ENCODE measurements at regions not wholly inside any gene's neighbourhood (a gene's known extent, or its start where the extent isn't known, plus 50 kb on each side); places are given as distances from the start of the nearest gene placed in this dataset.

- FAIRE-seq (no peak), ATAC-seq (no peak), DNase-seq (ENCODE audit: low spot score) (no peak)
- H3K4me2 ChIP-seq (ENCODE audit: low read depth, low read length), result no peak overlapping the region
- in situ Hi-C loops (cut with HindIII; ENCODE audit: extremely low pct_ligation_motif_present, low pct_unique_long_range_greater_than_20kb), result no loop called here
- CTCF ChIA-PET (ENCODE audit: low intra/inter-chr PET ratio, low total read pairs), result no interaction called here
- 0% methylated on average over 3 of the region's 3 CpGs for WGBS (ENCODE audit: low lambda C conversion rate)
- no peaks in the 10 kb centered on the region for H3K9me3 ChIP-seq (ENCODE audit: low read length)
- intact Hi-C loops (cut with micrococcal nuclease; ENCODE audit: unreplicated experiment), result no loop called here
- no peaks in the 10 kb centered on the region for H3K36me3 ChIP-seq (replicated peaks in 1 of 2; ENCODE audit: control insufficient read depth in 1 of 2, insufficient read depth in 2 of 2, low read length in 2 of 2)
- no TSS peak for BruUV-seq (replicated peaks)
- no peak overlapping the region for H3K9ac ChIP-seq (ENCODE audit: insufficient read depth, low read depth, low read length)
- TF ChIP-seq ZNF709 (CRISPR knock-in tag; IDR thresholded peaks at IDR 0.05), result no peak
- no peak for TF ChIP-seq DPF2 (CRISPR knock-in tag; IDR thresholded peaks at IDR 0.05; ENCODE audit: borderline replicate concordance, low read depth)
- no peak for TF ChIP-seq ZNF777 (CRISPR knock-in tag; IDR thresholded peaks at IDR 0.05)
- no peak for TF ChIP-seq KLF16 (CRISPR knock-in tag; IDR thresholded peaks at IDR 0.05)
- no peak for TF ChIP-seq ZNF468 (CRISPR knock-in tag; IDR thresholded peaks at IDR 0.05)
- no peak for TF ChIP-seq ZMAT3 (CRISPR knock-in tag; conservative IDR thresholded peaks at IDR 0.05)
- no peak for TF ChIP-seq FOXO1 (CRISPR knock-in tag; IDR thresholded peaks at IDR 0.05)
- TF ChIP-seq HNRNPL (IDR thresholded peaks at IDR 0.05; ENCODE audit: low read depth, low read length), result no peak
- no peak for TF ChIP-seq ZNF281 (CRISPR knock-in tag; IDR thresholded peaks at IDR 0.05; ENCODE audit: borderline replicate concordance)
- no peak for TF ChIP-seq CBFB (CRISPR knock-in tag; IDR thresholded peaks at IDR 0.05)
- TF ChIP-seq NR3C1 (CRISPR knock-in tag; IDR thresholded peaks at IDR 0.05), result no peak
- no peak for TF ChIP-seq TBX2 (CRISPR knock-in tag; IDR thresholded peaks at IDR 0.05; ENCODE audit: borderline replicate concordance)
- no peak for TF ChIP-seq GATAD1 (CRISPR knock-in tag; IDR thresholded peaks at IDR 0.05)
- TF ChIP-seq RARA (CRISPR knock-in tag; IDR thresholded peaks at IDR 0.05), result no peak
- TF ChIP-seq HDAC6 (IDR thresholded peaks at IDR 0.05; ENCODE audit: low read depth, low read length), result no peak
- TF ChIP-seq ZNF567 (CRISPR knock-in tag; IDR thresholded peaks at IDR 0.05; ENCODE audit: borderline replicate concordance), result no peak
- no peak for TF ChIP-seq REPIN1 (CRISPR knock-in tag; IDR thresholded peaks at IDR 0.05; ENCODE audit: borderline replicate concordance, low read depth)
- no peak for TF ChIP-seq ETV5 (CRISPR knock-in tag; IDR thresholded peaks at IDR 0.05; ENCODE audit: borderline replicate concordance)
- TF ChIP-seq ISX (CRISPR knock-in tag; conservative IDR thresholded peaks at IDR 0.05), result no peak
- H2AFZ ChIP-seq (ENCODE audit: low read length), result no peak overlapping the region
- H3K27ac ChIP-seq (ENCODE audit: extremely low read length, insufficient read depth, low read length), result no peak overlapping the region
- no peaks in the 10 kb centered on the region for H3K27me3 ChIP-seq (ENCODE audit: control insufficient read depth in 1 of 2, insufficient read depth in 2 of 2, low read length in 2 of 2)
- H3K79me2 ChIP-seq (ENCODE audit: insufficient read depth, low read length), result no peaks in the 10 kb centered on the region
- no peak overlapping the region for H3K4me3 ChIP-seq (replicated peaks in 1 of 3; ENCODE audit: insufficient read depth in 1 of 3, low read depth in 2 of 3, low read length in 3 of 3)
- H4K20me1 ChIP-seq (ENCODE audit: insufficient read depth, low read length), result no peaks in the 10 kb centered on the region
- POLR2A ChIA-PET, result no interaction called here
- no peaks in the 10 kb centered on the region for H3K4me1 ChIP-seq (ENCODE audit: insufficient read depth, low read length)
Observed at GRCh38 chr14:86987966-86988365, 1005.0 kb downstream of the GALC start.
